SU-DHL-6 (cell line): ENCODE measurements at regions not wholly inside any gene's neighbourhood (a gene's known extent, or its start where the extent isn't known, plus 50 kb on each side); places are given as distances from the start of the nearest gene placed in this dataset.

Experiments used
- H2AFZ ChIP-seq: fragments of 200-600 bp; sonication (generic); 2 replicates; pipeline ENCODE4 v1.6.1; 2014; ENCODE audit warnings: low read depth, mild to moderate bottlenecking, moderate library complexity, mixed read lengths, antibody characterized with exemption, low read length; ENCODE audit not compliant: severe bottlenecking
- H3F3A ChIP-seq: fragments of 200-600 bp; shearing (Covaris generic); 2 replicates; pipeline ENCODE4 v1.6.0; 2016; ENCODE audit warnings: antibody characterized with exemption, mild to moderate bottlenecking; ENCODE audit not compliant: insufficient read depth
- H3K27ac ChIP-seq: fragments of 200-600 bp; sonication (generic); 2 replicates; pipeline ENCODE4 v1.5.1; 2016; ENCODE audit warnings: low read depth, mild to moderate bottlenecking, low read length, moderate library complexity, mixed read lengths
- H3K27me3 ChIP-seq: fragments of 200-600 bp; sonication (generic), shearing (Covaris generic); 2 replicates; pipeline ENCODE4 v1.6.0; 2014; ENCODE audit warnings: mild to moderate bottlenecking, low read length
- H3K36me3 ChIP-seq: fragments of 200-600 bp; sonication (generic); 2 replicates; pipeline ENCODE4 v1.6.1; 2014; ENCODE audit warnings: mild to moderate bottlenecking, low read length, mixed read lengths
- H3K4me2 ChIP-seq: fragments of 300-600, 200-600 bp; shearing (Covaris generic), sonication (generic); 2 replicates; pipeline ENCODE4 v1.6.0; 2014; ENCODE audit warnings: low read length, low read depth, mild to moderate bottlenecking; ENCODE audit not compliant: poor library complexity, severe bottlenecking
- H3K4me3 ChIP-seq: fragments of 200-600 bp; sonication (generic); 2 replicates; pipeline ENCODE4 v1.5.1; 2014; ENCODE audit warnings: antibody characterized with exemption, low read length, mild to moderate bottlenecking, mixed read lengths; ENCODE audit not compliant: insufficient read depth, poor library complexity, severe bottlenecking
- H3K79me2 ChIP-seq: fragments of 200-600 bp; sonication (generic); 2 replicates; pipeline ENCODE4 v1.6.1; 2014; ENCODE audit warnings: mild to moderate bottlenecking, low read length, moderate library complexity; ENCODE audit not compliant: insufficient read depth
- H3K9ac ChIP-seq: fragments of 200-600 bp; sonication (generic); 2 replicates; pipeline ENCODE4 v1.7.0; 2014; ENCODE audit warnings: mild to moderate bottlenecking, low read length
- H3K9me2 ChIP-seq: fragments of 200-600 bp; sonication (generic); replicated peaks from 2 replicates; pipeline ENCODE4 v1.6.1; 2014; ENCODE audit warnings: low read length; ENCODE audit not compliant: insufficient read depth
- H3K9me3 ChIP-seq: fragments of 200-600 bp; sonication (generic); 2 replicates; pipeline ENCODE4 v1.6.1; 2014; ENCODE audit warnings: low read length, mixed read lengths; ENCODE audit not compliant: insufficient read depth
- H4K20me1 ChIP-seq: fragments of 200-600 bp; sonication (generic); 2 replicates; pipeline ENCODE4 v1.6.1; 2014; ENCODE audit warnings: low read depth, mild to moderate bottlenecking, antibody characterized with exemption, low read length, moderate library complexity, mixed read lengths
- EZH2phosphoT487 ChIP-seq: fragments of 200-600 bp; sonication (generic), shearing (Covaris generic); conservative IDR thresholded peaks from 2 replicates; pipeline ENCODE4 v1.6.1; 2018; ENCODE audit warnings: mild to moderate bottlenecking, antibody characterized with exemption, low read length, moderate library complexity, mixed read lengths
- TF ChIP-seq, protein P1 (sequence below): fragments of 200-600 bp; sonication (generic); IDR thresholded peaks from one replicate; pipeline ENCODE4 v1.5.1; 2017; ENCODE audit warnings: antibody characterized with exemption, mild to moderate bottlenecking, low read length, moderate library complexity; ENCODE audit not compliant: insufficient read depth, poor library complexity, severe bottlenecking

DNA sequence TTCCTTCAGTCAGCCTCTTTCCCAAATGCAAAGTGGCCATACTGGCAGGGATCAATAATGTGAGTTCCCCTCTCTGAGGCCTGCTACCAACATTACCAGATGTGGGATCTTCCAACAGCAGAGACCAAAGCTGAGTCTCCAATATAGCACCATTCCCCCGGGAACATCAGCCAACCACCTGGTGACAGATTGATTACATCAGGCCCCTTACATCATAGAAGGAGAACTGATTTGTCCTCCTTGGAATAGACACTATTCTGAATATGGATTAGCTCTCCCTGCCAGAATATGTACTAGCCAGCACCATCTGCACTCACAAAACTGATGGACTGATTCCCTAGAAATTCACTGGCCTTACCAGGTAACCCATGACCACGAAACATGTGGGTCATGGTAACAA lies 61.9 kb upstream of the CARMIL1 start:
- Histone ChIP-seq H2AFZ (no peak overlapping the region), H3K9ac (no peak overlapping the region), H3K9me2 (no peaks in the 10 kb centered on the region), H3F3A (no peaks in the 10 kb centered on the region), H3K4me2 (no peak overlapping the region), H3K79me2 (no peaks in the 10 kb centered on the region), H3K27me3 (no peaks in the 10 kb centered on the region), H3K27ac (no peak overlapping the region), H3K36me3 (no peaks in the 10 kb centered on the region), H3K9me3 (no peaks in the 10 kb centered on the region), H4K20me1 (no peaks in the 10 kb centered on the region), H3K4me3 (no peak overlapping the region)
- TF ChIP-seq, protein P1, sequence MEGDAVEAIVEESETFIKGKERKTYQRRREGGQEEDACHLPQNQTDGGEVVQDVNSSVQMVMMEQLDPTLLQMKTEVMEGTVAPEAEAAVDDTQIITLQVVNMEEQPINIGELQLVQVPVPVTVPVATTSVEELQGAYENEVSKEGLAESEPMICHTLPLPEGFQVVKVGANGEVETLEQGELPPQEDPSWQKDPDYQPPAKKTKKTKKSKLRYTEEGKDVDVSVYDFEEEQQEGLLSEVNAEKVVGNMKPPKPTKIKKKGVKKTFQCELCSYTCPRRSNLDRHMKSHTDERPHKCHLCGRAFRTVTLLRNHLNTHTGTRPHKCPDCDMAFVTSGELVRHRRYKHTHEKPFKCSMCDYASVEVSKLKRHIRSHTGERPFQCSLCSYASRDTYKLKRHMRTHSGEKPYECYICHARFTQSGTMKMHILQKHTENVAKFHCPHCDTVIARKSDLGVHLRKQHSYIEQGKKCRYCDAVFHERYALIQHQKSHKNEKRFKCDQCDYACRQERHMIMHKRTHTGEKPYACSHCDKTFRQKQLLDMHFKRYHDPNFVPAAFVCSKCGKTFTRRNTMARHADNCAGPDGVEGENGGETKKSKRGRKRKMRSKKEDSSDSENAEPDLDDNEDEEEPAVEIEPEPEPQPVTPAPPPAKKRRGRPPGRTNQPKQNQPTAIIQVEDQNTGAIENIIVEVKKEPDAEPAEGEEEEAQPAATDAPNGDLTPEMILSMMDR, result no peak
- no peak for TF ChIP-seq EZH2phosphoT487

DNA sequence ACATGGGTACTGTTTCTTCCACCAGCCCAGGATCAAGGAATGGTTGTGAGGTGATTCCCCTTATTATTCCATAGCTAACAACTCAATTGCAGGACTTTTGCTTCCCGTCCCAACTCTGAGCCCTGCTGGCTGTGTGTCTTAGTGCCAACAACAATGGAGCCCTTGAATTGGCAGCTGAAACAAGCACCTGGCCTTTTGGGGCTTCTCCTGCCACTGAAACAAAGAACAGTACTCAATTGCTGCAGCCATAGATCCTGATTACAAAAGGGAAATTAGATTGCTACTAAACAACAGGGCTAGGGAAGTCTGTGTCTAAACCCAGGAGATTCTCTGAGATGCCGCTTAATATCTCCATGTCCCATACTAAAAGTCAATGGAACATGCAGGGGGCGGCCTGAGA lies 61.3 kb upstream of the CARMIL1 start:
- no peaks in the 10 kb centered on the region for H3F3A ChIP-seq
- no peaks in the 10 kb centered on the region for H3K9me2 ChIP-seq
- H3K27ac ChIP-seq, result no peak overlapping the region
- TF ChIP-seq, protein P1, result no peak
- no peak for TF ChIP-seq EZH2phosphoT487
- no peaks in the 10 kb centered on the region for H3K9me3 ChIP-seq
- no peaks in the 10 kb centered on the region for H3K79me2 ChIP-seq
- H3K9ac ChIP-seq, result no peak overlapping the region
- no peak overlapping the region for H3K4me2 ChIP-seq
- no peaks in the 10 kb centered on the region for H4K20me1 ChIP-seq
- H3K4me3 ChIP-seq, result no peak overlapping the region
- no peak overlapping the region for H2AFZ ChIP-seq
- H3K27me3 ChIP-seq, result no peaks in the 10 kb centered on the region
- no peaks in the 10 kb centered on the region for H3K36me3 ChIP-seq

GRCh38 chr6:25218346-25218745 lies 60.8 kb upstream of the CARMIL1 start:
- Histone ChIP-seq H3K9me3 (no peaks in the 10 kb centered on the region), H3K9ac (no peak overlapping the region), H3K79me2 (no peaks in the 10 kb centered on the region), H3F3A (no peaks in the 10 kb centered on the region), H3K27ac (no peak overlapping the region), H3K36me3 (no peaks in the 10 kb centered on the region), H2AFZ (no peak overlapping the region), H3K9me2 (no peaks in the 10 kb centered on the region), H3K4me2 (no peak overlapping the region), H4K20me1 (no peaks in the 10 kb centered on the region), H3K27me3 (no peaks in the 10 kb centered on the region), H3K4me3 (no peak overlapping the region)
- TF ChIP-seq EZH2phosphoT487, result no peak
- TF ChIP-seq, protein P1, result no peak
